Stimulated activated CD8-positive, alpha-beta memory T cell treated with anti-CD3 and anti-CD28 coated beads, Interleukin-4, amount 100 ng/mL, for 24 hours (primary cell): ENCODE measurements at regions not wholly inside any gene's neighbourhood (a gene's known extent, or its start where the extent isn't known, plus 50 kb on each side); places are given as distances from the start of the nearest gene placed in this dataset.
A peak's percentile ranks its signal among the peaks of the same experiment; 100 is the strongest.
"Not testable (repeated sequence)": the region's sequence is repeated elsewhere in the genome, so short reads cannot be mapped to it uniquely, and the experiment has no call there.

Experiments used
- DNase-seq: peaks from one replicate; pipeline ENCODE4 v3.0.0-alpha.2; 2020; ENCODE audit warnings: low read depth

- DNase-seq: no peak
Measured at GRCh38 chr2:84373391-84373790, 85.7 kb downstream of the SUCLG1 start.

- DNase-seq: no peak
Measured at GRCh38 chr2:84362541-84362940, 96.5 kb downstream of the SUCLG1 start.

- no peak for DNase-seq
Measured at GRCh38 chr2:84338069-84338468, 121.0 kb downstream of the SUCLG1 start.

DNA sequence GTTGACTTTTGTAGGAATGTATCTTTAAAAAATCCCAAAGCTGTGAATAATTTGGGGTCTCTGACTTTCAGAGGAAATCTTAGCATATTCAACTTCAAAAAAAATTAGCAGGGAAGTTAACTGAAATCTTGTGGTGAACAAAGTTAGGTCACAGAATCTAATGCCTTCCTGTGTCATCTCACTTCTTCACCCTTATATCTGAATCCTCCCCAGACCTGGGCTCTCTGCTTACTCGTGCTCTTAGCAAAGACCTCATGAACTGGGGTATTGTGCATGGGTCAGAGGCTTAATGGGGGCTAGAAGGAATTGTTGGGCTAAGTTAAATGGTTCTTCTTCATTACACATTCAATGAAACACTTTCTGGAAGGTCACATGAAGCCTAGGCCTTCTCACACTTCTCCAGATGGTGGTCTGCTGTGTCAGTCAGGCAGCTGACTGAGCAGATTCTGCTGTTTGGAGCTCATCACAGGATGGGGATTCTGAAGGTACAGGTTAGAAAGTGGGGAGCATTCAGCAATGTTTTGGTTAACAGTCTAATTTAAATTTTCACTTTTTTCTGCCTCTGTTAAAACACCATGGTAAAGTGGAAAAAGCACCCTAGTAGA is 131.3 kb downstream of the SUCLG1 start:
- DNase-seq: no peak

- no peak for DNase-seq
Measured at GRCh38 chr2:84326831-84327432, 132.1 kb downstream of the SUCLG1 start.

DNA sequence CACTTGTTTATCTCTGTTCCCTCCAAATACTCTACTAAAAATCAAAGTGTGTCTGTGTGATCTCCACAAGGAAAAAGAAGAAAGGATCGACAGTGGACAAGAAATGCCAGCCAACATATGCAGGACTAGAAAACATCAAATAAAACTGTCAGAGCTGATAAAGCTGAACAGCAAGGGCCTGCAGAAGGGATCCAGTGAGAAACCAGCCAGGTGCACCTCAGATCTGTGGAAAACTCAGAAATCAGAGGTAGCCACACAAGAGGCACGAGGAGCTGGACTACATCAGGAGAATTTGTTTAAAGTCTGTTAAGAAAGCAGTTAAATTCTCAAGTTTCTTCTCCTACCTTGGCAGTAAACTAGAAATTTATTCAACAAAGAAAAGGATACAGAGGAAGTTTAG is 135.2 kb downstream of the SUCLG1 start:
- DNase-seq: no peak

DNA sequence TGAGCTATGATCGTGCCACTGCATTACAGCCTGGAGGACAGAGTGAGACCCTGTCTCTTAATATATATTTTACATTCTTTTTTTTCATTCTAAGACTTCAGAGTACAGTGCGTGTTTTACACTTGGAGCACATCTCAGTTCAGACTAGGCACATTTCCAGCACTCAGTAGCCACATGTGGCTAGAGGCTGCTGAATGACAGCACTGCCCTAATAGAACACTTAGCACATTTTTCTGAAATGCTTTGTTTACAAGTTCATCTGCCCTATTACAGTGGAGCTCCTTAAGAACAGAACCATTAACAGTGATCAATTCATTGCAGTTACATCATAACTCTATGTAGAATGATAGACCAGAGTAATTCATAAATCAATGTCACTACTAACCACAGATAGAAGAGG is 138.1 kb downstream of the SUCLG1 start:
- DNase-seq: no peak

DNA sequence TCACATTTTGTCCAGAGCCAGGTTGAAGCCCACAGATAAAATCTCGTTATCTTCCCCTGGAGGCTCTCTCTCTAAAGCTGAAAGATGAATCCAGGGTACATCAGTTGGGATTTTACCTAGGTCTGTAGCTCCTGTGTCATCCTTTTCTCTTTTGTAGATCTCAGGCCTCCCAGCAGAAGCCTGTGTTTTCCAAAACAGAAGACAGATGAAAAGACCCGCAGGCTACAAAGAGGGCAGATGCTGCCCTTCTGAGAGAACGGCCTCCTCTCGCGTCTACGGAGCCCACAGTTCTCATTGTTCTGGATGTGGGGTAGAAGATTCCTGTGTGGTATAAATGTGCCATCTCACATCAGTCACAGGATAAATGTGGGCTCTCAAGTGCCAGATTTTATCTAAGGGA is 139.5 kb downstream of the SUCLG1 start:
- DNase-seq: no peak

- DNase-seq: no peak
Measured at GRCh38 chr2:84317135-84317534, 141.9 kb downstream of the SUCLG1 start.

DNA sequence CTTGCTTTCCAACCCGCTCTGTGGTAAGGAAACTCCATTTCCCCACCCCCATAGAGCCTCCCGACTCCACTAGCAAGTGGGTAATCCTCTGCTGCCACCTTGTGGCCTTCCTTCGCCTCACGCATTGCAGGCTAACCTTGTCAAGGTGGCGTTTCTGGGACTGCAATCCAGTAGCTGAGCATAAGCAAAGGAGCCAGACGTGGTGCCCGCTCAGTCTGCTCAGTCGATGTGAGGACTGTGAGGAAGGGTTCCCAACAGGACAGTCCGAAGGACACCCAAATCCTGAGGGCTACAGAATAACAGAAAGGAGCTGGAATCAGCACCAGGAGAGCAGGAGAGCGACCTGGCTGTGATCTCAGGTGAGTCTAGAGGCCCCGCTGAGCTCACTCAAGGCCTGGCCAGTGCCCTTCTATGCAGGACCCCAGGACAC is 144.2 kb downstream of the SUCLG1 start:
- DNase-seq: peak; percentile 64

DNA sequence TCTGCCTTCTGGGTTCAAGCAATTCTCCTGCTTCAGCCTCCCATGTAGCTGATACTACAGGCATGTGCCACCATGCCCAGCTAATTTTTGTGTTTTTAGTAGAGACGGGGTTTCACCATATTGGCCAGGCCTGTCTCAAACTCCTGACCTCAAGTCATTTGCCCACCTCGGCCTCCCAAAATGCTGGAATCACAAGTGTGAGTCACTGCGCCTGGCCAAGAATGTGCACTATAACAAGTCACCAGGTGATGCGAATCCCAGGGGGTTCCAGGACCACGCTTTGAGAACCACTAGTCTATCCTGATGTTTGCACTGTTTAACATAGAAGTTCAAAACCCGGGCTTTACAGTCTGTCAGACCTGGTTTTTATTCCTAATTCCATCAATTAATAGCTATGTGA is 144.8 kb downstream of the SUCLG1 start:
- DNase-seq: no peak

DNA sequence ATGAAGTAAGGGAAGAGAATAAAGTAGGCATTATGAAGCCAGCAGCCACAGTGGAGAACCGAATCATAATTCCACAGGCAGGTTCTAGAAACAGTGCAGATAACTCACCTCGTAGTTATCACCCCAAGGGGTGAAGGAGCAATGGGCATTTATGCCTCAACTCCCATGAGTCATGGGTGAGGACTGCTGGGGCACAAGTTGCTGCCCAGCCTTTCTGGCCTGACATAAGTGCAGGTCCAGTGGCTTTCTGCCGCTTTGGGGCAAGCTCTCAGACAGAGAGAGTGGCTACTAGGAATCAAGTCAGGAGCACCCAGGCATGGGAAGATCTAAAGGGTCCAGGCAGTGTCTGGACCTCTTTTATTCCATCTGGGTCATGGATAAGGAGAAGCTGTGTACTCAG is 149.8 kb downstream of the SUCLG1 start:
- no peak for DNase-seq

DNA sequence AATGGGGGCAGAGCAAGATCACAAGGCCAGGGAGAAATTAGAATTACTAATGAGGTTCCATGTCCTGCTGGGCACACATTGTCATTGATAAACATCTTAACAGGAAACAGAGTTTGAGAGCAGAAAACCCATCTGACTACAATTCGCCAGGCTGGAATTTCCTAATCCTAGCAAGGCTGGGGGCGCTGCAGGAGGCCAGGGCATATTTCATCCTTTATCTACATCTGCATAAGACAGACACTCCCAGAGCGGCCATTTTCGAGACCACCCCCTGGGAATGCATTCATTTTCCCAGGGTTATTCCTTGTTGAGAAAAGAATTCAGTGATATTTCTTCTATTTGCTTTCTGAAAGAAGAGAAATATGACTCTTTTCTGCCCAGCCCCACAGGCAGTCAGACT is 152.7 kb downstream of the SUCLG1 start:
- DNase-seq: no peak

DNA sequence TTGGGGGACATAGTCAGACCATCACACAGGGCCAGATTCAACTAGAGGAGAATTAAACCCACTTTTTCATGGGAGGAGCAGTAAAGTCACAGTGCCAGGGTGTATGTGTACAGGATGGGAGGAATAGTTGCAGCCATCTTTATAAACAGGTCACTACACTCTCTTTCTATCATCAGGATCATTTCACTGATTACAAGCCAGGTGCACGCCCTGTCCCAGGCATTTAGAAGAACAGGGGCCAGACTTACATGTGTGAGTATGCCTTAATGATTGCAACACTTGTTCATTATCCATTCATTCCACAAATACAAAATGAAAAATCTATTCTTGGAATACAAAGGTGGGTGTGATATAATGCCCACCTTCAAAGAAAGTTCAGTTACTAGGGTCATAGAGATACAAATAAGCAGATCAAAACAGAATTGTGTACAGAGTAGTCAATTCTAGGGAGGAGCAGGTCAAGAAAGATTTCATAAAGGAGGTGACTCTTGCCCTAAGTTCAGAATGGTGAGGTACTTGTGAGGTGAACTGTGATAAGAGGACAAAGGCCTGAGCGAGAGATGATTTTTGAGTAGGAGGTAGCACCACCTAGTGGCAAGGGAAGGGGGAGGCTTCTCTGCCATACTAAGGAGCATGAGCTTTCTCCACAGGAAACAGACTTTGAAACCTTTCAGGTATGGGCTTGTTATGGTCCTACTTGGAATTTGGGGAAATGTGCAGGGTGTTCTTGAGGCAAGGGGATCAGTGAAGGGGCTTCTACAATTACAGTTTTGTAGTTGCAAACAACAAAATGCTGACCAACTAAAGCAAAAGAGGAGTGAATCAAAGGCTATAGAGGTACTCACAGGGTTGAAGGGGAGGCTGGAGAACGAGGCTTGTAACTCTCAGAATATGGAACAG is 156.3 kb downstream of the SUCLG1 start:
- no peak for DNase-seq

GRCh38 chr2:84301717-84302116 is 157.4 kb downstream of the SUCLG1 start:
- DNase-seq: no peak

DNA sequence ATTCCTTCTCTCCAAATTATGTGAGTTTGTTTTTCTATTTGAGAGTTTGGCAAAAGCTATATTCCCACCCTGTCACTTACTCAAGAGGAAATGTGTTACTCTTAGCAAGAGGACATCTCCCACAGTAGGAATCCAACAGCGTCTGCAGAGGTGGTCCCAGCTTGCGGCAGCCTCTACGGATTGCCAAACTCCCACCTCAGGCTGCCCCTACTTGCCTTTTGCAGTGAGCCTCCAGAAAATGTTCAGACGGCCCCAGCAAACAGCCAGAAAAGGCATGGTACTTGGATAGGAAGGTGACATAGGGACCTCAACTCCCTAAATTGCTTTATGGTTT is 158.4 kb downstream of the SUCLG1 start:
- DNase-seq: no peak

DNA sequence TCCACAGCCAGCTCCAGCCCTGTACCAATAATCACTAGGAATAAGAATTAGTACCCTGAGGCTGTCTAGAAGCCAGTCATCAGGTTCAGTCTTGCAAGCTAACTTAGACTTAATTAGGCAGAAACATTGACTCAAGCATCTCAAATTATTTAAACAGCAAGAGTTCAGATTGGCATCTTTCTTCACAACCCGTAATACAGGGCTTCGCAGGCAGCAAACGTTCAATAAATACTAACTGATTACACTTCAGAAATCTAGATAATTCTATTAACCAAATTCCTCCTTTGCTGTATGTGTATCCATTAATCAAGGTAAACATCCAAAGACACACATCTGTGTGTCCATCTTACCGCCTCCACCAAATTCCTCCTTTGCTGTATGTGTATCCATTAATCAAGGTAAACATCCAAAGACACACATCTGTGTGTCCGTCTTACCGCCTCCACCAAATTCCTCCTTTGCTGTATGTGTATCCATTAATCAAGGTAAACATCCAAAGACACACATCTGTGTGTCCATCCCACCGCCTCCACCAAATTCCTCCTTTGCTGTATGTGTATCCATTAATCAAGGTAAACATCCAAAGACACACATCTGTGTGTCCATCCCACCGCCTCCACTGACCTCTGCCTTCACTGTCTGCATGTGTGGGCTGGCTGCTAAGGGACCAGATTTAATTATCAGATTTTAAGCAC is 158.9 kb downstream of the SUCLG1 start:
- not testable (repeated sequence) for DNase-seq

DNA sequence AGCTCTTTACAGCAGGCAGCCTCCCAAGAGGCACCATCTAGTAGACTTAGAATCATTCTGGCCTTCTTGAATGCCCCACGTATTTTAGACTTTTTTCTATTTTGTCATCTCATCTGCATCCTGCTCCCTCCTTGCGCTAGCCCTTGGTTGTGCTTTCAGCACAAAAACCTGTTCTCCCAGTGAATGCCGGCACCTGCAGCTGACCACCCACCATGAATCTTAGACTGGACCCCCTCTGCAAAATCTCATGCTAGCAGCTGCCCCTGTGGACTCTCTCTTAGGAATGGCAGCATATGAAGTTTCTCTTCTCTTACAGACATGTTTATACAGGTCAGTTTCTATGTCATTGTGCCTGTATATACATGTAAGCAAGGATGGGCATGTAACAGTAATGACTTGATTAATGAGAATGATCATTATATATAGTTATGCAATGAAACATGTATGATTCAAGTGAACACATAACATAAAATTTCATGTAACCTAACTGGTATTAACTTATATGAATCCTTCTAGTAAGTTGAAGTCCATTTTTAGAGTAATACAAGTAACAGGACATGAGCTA is 159.8 kb downstream of the SUCLG1 start:
- no peak for DNase-seq

DNA sequence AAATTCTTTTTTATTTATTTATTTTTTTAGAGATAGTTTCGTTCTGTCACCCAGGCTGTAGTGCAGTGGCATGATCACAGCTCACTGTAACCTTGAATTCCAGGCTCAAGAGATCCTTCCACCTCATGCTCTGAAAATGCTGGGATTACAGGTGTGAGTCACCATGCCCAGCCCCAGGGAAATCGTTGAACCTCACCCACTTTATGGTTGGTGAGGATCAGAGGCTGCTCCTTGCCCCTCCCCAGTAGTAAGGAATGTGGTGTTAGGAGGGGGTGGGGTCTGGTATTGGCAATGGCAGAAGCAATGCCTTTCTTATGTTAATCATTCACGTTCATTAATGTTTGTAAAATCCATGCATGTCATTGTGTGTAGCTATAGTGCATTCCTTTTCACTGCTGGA is 161.9 kb downstream of the SUCLG1 start:
- DNase-seq: no peak

DNA sequence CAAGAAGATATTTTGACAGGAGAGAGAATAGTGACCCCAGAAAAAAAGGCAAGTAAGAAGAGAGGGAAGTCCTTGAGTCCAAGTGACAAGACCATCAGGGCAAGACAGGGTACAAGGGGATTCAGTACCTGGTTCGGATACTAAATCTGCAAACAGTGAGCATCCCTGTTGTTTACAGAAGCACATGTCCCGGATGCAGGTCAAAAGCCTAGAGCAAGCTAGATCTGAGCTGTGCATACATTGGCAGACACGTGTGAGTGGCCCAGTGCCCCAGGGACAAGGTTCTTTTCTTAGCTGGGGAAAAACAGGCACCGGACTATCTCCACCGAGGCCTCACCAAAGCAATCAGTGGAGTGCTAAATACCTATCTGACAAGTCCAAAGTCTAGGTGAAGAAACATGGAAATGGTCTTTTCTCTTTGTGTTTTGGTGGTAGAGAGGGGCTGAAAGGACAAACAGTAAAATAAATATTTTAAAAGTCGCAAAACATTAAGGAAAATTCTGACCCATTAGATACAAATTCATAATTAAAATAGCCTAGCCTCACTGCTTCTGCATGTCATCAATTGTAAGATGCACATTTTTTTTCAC is 165.2 kb downstream of the SUCLG1 start:
- no peak for DNase-seq

- DNase-seq: no peak
Measured at GRCh38 chr2:84292545-84292944, 166.5 kb downstream of the SUCLG1 start.

GRCh38 chr2:84290537-84290936 is 168.5 kb downstream of the SUCLG1 start:
- no peak for DNase-seq
